Hepatocyte (in vitro differentiated cells): ENCODE measurements at regions not wholly inside any gene's neighbourhood (a gene's known extent, or its start where the extent isn't known, plus 50 kb on each side); places are given as distances from the start of the nearest gene placed in this dataset.

Source experiments
- EZH2 ChIP-seq: fragments of 200-600 bp; sonication (generic); IDR thresholded peaks from 2 replicates; pipeline ENCODE4 v1.6.1; 2016; ENCODE audit warnings: antibody characterized with exemption, mild to moderate bottlenecking, borderline replicate concordance
- EZH2phosphoT487 ChIP-seq: fragments of 200-600 bp; sonication (generic); IDR thresholded peaks from one replicate; pipeline ENCODE4 v1.6.1; 2018; ENCODE audit warnings: antibody characterized with exemption, mild to moderate bottlenecking, low read depth, moderate library complexity; ENCODE audit not compliant: unreplicated experiment, severe bottlenecking
- TF ChIP-seq, protein P1 (sequence below): fragments of 200-600 bp; sonication (generic); IDR thresholded peaks from 2 replicates; pipeline ENCODE4 v1.5.1; 2016; ENCODE audit warnings: antibody characterized with exemption, mild to moderate bottlenecking; ENCODE audit not compliant: poor library complexity

DNA sequence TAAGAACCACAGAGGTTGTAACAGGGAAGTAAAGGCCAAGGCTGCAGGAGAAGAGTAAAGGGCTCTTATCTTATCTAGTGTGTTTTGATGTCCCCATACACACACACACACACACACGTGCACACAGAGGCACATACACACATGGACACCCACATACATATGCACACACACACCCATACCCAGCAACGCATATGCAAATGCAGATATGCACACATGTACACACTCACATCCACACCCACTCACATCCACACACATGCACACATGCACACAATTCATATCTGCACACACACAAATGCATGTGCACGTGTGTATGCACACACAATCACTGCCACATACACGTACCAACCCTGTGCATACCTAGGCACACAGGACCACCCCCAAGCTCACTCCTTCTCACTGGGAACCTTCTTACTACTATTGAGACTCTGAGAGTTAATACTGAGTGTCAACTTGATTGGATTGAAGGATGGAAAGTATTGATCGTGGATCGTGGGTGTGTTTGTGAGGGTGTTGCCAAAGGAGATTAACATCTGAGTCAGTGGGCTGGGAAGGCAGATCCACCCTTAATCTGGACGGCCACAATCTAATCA is 99.0 kb upstream of the AKAP13 start:
- TF ChIP-seq, protein P1, sequence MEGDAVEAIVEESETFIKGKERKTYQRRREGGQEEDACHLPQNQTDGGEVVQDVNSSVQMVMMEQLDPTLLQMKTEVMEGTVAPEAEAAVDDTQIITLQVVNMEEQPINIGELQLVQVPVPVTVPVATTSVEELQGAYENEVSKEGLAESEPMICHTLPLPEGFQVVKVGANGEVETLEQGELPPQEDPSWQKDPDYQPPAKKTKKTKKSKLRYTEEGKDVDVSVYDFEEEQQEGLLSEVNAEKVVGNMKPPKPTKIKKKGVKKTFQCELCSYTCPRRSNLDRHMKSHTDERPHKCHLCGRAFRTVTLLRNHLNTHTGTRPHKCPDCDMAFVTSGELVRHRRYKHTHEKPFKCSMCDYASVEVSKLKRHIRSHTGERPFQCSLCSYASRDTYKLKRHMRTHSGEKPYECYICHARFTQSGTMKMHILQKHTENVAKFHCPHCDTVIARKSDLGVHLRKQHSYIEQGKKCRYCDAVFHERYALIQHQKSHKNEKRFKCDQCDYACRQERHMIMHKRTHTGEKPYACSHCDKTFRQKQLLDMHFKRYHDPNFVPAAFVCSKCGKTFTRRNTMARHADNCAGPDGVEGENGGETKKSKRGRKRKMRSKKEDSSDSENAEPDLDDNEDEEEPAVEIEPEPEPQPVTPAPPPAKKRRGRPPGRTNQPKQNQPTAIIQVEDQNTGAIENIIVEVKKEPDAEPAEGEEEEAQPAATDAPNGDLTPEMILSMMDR: no peak
- no peak for TF ChIP-seq EZH2
- no peak for TF ChIP-seq EZH2phosphoT487
